ENCODE measurements at regions not wholly inside any gene's neighbourhood (a gene's known extent, or its start where the extent isn't known, plus 50 kb on each side); places are given as distances from the start of the nearest gene placed in this dataset.

GRCh38 chr12:42790761-42791151 lies 201.2 kb upstream of the PRICKLE1 start:
- Histone ChIP-seq H3K4me1 (ENCODE audit: control insufficient read depth, extremely low read depth, insufficient read depth, low read length) (peaks cover 6% of the 10 kb centered on the region), H3K9me3 (ENCODE audit: control insufficient read depth, low read depth, low read length) (no peaks in the 10 kb centered on the region), H3K79me2 (ENCODE audit: control insufficient read depth, insufficient read depth, low read length) (no peaks in the 10 kb centered on the region), H3K27me3 (ENCODE audit: control insufficient read depth, extremely low read depth, insufficient read depth, low read length) (no peaks in the 10 kb centered on the region), H3K4me3 (ENCODE audit: control insufficient read depth in 2 of 3, extremely low read depth in 1 of 3, insufficient read depth in 2 of 3, low read depth in 1 of 3, low read length in 3 of 3) (no peak overlapping the region), H3K36me3 (ENCODE audit: control insufficient read depth in 2 of 2, extremely low read depth in 1 of 2, insufficient read depth in 2 of 2, low read length in 2 of 2) (no peaks in the 10 kb centered on the region), H3K9ac (ENCODE audit: control insufficient read depth, extremely low read depth, insufficient read depth, low read length) (no peak overlapping the region), H3K27ac (ENCODE audit: control insufficient read depth, insufficient read depth, low read length) (no peak overlapping the region), H4K20me1 (ENCODE audit: control insufficient read depth, extremely low read depth, insufficient read depth, low read length) (no peaks in the 10 kb centered on the region), H3K9me1 (ENCODE audit: control insufficient read depth, extremely low read depth, insufficient read depth, low read length) (no peaks in the 10 kb centered on the region), H2AFZ (ENCODE audit: control insufficient read depth, low read length) (no peak overlapping the region), H3K4me2 (ENCODE audit: control insufficient read depth, extremely low read depth, insufficient read depth, low read depth, low read length) (no peak overlapping the region)
- TF ChIP-seq EZH2 (IDR thresholded peaks at IDR 0.05; ENCODE audit: low read length) = no peak
- no peak for TF ChIP-seq CTCF (optimal IDR thresholded peaks at IDR 0.05 in 1 of 3, IDR thresholded peaks at IDR 0.05 in 1 of 3, conservative IDR thresholded peaks at IDR 0.05 in 1 of 3; ENCODE audit: extremely low read depth in 1 of 3, insufficient read depth in 2 of 3, low read length in 3 of 3)
- peak; percentile 67 for FAIRE-seq
- no peak for DNase-seq (ENCODE audit: low read depth, low spot score)
- dilution Hi-C loops (cut with MboI; ENCODE audit: extremely low pct_ligation_motif_present, low sequenced_read_pairs) = no loop called here

- DNase-seq (ENCODE audit: low read depth, low spot score) = no peak
- H3K4me3 ChIP-seq (ENCODE audit: control insufficient read depth in 2 of 3, extremely low read depth in 1 of 3, insufficient read depth in 2 of 3, low read depth in 1 of 3, low read length in 3 of 3) = no peak overlapping the region
- no peaks in the 10 kb centered on the region for H4K20me1 ChIP-seq (ENCODE audit: control insufficient read depth, extremely low read depth, insufficient read depth, low read length)
- dilution Hi-C loops (cut with MboI; ENCODE audit: extremely low pct_ligation_motif_present, low sequenced_read_pairs) = no loop called here
- H3K9ac ChIP-seq (ENCODE audit: control insufficient read depth, extremely low read depth, insufficient read depth, low read length) = no peak overlapping the region
- H3K27me3 ChIP-seq (ENCODE audit: control insufficient read depth, extremely low read depth, insufficient read depth, low read length) = no peaks in the 10 kb centered on the region
- H3K9me1 ChIP-seq (ENCODE audit: control insufficient read depth, extremely low read depth, insufficient read depth, low read length) = no peaks in the 10 kb centered on the region
- no peak for TF ChIP-seq CTCF (optimal IDR thresholded peaks at IDR 0.05 in 1 of 3, IDR thresholded peaks at IDR 0.05 in 1 of 3, conservative IDR thresholded peaks at IDR 0.05 in 1 of 3; ENCODE audit: extremely low read depth in 1 of 3, insufficient read depth in 2 of 3, low read length in 3 of 3)
- no peak for TF ChIP-seq EZH2 (IDR thresholded peaks at IDR 0.05; ENCODE audit: low read length)
- no peaks in the 10 kb centered on the region for H3K9me3 ChIP-seq (ENCODE audit: control insufficient read depth, low read depth, low read length)
- no peaks in the 10 kb centered on the region for H3K36me3 ChIP-seq (ENCODE audit: control insufficient read depth in 2 of 2, extremely low read depth in 1 of 2, insufficient read depth in 2 of 2, low read length in 2 of 2)
- no peak overlapping the region for H2AFZ ChIP-seq (ENCODE audit: control insufficient read depth, low read length)
- H3K79me2 ChIP-seq (ENCODE audit: control insufficient read depth, insufficient read depth, low read length) = no peaks in the 10 kb centered on the region
- no peak overlapping the region for H3K4me2 ChIP-seq (ENCODE audit: control insufficient read depth, extremely low read depth, insufficient read depth, low read depth, low read length)
- H3K4me1 ChIP-seq (ENCODE audit: control insufficient read depth, extremely low read depth, insufficient read depth, low read length) = peaks cover 6% of the 10 kb centered on the region
- H3K27ac ChIP-seq (ENCODE audit: control insufficient read depth, insufficient read depth, low read length) = no peak overlapping the region
- peak; percentile 57 for FAIRE-seq
Measured at GRCh38 chr12:42789808-42790760, 200.5 kb upstream of the PRICKLE1 start.

All from keratinocyte (primary cell).